ENCODE measurements at regions not wholly inside any gene's neighbourhood (a gene's known extent, or its start where the extent isn't known, plus 50 kb on each side); places are given as distances from the start of the nearest gene placed in this dataset.
A peak's percentile ranks its signal among the peaks of the same experiment; 100 is the strongest.

- DNase-seq (ENCODE audit: low spot score) = no peak
These were observed 389.6 kb downstream of the LRIG3 start for GRCh38 chr12:58530742-58531062.

DNA sequence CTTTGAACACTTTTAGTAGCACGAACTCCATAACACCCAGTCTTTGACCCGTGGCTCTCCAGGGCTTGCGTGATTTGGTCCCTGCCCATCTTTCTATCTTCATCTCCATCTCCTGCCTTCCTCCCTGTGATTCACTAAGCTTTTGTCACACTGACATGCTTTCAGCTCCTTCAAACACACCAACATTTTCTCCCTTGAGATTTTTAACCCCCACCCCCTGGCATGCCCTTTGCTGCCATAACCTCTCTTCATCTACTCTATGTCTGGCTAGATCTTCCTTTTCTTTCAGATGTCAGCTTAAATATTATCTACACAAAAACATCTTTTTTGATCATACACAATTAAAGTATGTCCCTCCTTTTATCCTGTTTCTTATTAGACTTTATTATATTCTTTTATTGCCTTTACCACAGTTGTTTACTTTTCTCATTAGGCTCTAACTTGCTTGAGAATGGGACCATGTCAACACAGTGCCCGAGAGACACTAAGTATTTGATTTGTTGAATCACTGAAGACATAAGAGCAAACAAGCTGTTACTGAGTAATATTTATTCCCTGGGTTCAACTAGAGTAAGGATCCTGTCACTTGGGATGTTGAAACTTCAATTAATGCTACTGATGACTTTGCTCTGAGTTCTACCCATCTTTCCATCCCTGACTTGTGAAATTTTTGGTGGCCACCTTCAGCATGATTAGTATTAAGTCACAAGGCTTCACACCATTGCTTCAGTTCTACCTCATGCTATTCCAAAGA, 387.3 kb downstream of the LRIG3 start:
- no peak for DNase-seq (ENCODE audit: low spot score)

GRCh38 chr12:58533652-58534051, 386.7 kb downstream of the LRIG3 start:
- no peak for DNase-seq (ENCODE audit: low spot score)

DNA sequence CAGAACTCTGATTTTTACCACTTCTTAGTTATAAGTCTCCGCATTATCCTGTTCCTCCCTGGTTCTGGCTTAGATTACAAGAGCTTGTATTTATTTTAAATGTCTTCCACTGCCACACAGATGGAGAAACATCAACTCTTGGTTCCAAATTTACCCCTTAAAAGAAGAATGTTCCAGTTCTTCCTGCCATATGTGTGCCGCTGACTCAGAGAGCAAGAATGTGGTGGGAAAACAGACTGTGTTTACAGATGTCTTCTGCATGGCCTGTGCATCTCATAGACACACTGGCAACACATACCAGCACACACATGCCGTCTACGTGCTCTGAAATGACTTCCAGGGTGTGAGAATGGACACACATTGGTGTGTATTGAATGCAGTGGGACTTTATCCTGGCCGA, 383.0 kb downstream of the LRIG3 start:
- no peak for DNase-seq (ENCODE audit: low spot score)

DNA sequence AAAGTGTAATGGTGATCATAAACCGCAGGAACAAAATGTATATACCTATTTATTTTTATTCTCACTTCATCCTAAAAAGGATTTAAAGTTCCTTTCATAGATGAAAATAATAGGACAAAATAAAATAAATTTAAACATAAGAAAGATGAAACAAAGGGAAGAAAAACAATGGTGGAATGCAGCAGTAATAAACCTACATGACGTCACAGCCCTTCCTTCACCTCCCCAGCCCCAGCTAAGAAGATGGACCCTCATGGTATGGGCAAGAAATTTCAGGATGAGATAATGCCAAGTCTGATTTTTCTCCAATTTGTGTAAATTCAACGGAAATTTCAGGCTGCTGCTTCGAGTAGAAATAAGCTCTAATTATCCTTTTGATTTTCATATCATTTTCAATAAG, 381.0 kb downstream of the LRIG3 start:
- no peak for DNase-seq (ENCODE audit: low spot score)

DNA sequence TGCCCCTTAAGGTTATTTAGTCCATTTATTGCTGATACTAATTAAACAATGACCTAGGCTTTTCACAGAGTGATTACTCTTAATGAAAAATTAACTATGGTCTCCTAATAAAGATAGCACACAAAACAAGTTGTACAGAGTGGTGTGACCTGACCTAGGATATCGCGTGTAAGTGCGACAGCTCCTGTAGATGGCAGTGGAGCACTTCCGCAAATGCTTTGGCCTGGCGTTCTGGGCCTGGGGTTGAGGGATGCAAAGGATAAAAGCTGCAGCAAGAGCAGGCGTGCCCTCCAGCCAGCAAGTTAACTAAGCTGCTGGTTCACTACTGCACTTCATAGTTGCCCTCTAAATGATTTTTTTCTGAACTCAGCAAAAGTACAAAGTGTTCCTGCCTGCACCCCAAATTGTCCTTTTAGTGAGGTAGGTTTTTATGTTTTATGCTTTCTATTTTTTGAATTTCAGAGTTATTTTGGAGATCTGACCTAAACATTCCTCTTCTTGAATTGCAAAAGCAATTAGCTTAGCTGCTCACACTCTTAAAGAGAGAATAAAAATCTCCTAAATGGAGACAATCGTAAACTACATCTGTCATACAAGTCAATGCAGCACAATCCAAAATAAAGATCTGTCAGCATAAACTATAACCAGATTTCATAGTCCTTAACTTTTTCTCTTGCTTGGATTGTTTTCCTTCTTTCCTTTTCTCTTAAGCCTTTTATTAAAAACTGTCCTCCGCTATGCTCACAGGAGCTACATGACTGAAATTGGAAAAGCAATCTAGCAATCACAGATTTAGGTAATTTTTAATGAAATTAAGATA, 379.6 kb downstream of the LRIG3 start:
- DNase-seq (ENCODE audit: low spot score) = peak; percentile 47

DNA sequence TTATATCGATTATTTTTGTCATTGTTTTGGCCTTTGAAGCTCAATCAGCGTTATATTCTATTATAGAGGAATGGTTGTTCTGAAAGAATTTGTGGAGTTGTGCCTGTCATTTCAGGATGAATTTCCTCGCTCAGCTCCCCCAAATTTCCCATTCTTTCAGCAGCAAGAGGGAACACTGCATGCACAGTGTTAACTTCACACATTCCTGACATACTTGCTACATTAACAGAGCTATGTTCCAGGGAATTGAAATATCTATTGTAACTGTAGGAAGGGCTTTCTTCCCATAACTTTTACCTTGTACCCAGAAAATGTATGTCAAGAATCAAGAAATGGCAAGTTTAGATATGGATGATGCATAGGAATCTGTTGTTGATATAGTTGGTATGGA, 379.0 kb downstream of the LRIG3 start:
- no peak for DNase-seq (ENCODE audit: low spot score)

GRCh38 chr12:58544281-58544680, 376.0 kb downstream of the LRIG3 start:
- DNase-seq (ENCODE audit: low spot score) = no peak

- DNase-seq (ENCODE audit: low spot score) = no peak
These were observed 373.1 kb downstream of the LRIG3 start for GRCh38 chr12:58547217-58547616.

GRCh38 chr12:58548801-58549200, 371.5 kb downstream of the LRIG3 start:
- DNase-seq (ENCODE audit: low spot score) = no peak

DNA sequence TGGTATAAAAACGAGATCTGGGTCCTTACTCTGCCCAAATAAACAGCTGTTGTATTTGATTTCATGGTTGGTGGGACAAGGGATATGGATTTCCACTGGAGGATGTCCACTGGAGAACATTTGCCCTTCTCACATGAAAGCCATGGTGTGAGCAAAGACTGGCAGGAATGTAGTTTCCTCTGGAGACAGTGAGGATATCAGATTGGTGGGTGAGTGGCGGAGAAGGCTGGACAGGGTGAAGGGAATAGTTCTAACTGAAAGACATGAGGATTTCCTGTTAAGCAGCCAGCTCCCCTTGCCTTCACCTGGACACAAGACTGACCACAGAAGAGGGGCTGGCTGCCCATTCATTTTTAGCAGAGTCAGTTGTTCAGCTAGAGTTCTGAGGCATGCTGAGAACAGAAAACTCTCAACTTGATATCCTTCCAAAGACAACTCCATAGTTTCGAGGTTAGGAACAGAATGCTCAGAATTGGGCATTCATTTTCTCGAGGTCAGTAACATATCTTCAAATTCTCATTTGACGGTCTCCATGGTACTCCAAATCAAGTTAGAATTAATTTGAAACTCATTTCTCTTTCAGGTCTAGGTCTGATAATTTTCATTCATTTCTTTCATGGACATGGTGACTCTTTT, 365.7 kb downstream of the LRIG3 start:
- no peak for DNase-seq (ENCODE audit: low spot score)

GRCh38 chr12:58557171-58557570, 363.1 kb downstream of the LRIG3 start:
- DNase-seq (ENCODE audit: low spot score) = no peak

DNA sequence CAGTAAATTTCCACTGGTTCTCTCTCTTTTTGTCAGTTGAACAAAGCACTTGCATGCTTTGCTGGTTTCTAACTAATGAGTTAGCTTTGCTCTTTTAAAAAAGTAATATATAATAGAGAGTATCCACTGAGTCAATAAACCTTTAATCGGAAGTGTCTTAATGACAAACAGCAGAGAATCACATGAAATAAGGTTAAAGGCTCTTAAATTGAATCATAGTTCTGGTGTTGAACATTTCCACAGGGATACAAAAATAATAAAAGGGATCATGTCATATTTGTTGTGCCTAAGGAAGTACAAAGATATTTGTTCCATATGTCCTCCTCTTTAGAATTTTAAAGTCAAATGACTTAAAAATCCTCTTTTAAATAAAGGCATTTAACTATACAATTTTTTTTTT, 362.6 kb downstream of the LRIG3 start:
- no peak for DNase-seq (ENCODE audit: low spot score)

DNA sequence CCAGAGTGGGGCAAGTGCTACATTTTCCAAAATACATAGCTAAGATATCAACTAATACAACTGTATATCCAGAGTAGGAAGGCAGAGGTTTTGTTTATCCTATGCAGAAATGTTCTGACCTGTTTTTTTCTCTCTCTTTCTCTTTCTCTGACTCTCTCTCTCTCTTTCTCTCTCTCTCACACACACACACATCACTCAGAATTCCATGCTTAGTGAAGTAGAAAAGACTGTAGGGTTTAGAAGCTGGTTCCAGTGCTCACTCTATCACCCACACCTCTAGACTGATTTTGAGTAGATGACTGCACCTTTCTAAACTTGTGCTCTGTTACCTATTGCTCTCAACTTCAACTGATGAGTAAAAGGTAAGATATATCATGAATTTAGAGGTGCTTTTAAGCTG, 356.7 kb downstream of the LRIG3 start:
- DNase-seq (ENCODE audit: low spot score) = no peak

- DNase-seq (ENCODE audit: low spot score) = no peak
These were observed 355.6 kb downstream of the LRIG3 start for GRCh38 chr12:58564721-58565120.

- DNase-seq (ENCODE audit: low spot score) = no peak
These were observed 353.7 kb downstream of the LRIG3 start for GRCh38 chr12:58566599-58566998.

DNA sequence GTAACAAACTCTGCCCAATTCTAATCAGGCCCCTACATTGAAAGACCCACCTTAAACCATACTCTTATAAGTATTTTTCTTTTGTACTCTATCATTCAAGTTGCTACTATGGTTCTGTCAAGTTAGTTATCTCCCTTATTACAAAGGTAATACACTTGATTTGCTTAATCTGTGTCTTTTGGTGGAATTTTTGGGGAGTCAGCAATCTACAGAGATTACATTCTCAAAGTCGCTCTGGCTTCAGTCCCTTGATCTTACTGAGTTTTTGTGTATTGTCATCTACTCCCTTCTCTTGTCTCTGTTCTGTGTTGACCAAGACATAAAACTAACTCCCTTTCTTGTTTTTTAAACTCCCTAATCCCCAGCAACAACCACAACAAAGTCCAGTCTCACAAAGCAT, 353.1 kb downstream of the LRIG3 start:
- DNase-seq (ENCODE audit: low spot score) = no peak

GRCh38 chr12:58570411-58570810, 349.9 kb downstream of the LRIG3 start:
- DNase-seq (ENCODE audit: low spot score) = no peak

DNA sequence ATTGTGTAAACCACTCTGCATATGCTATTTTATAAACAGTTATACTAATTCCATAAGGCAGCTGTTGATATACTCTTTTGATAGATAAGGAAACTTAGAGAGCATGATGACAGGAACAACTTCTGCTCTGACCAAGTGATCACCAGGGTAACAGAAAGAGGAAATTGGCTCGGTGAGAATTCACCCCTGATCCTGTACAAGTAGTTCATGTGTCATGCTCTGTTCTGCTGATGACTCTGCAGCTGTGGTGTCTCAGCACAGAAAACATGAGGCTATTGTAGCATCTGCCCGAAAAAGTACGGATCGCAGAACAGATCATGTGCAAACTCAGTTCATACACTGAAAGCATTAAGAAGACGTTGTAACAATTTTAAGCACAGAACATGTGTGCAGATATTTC, 345.0 kb downstream of the LRIG3 start:
- DNase-seq (ENCODE audit: low spot score) = no peak

DNA sequence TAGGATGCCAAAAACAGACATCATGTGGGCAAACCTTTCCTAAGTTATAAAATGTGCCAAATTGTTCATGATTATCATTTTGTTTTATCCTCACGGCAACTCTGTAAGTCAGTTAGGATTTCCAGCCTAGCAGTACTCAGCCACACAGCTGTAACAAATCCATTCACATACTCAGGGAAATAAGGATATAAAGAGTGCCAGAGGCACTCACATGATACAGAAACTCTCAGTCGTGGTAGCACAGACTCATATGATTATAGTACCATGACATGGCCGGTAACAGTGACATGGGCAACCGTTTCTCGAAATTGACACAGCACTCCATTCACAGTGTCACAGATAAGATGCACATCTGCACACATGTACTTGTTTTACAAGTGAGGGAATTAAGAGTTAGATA, 344.2 kb downstream of the LRIG3 start:
- no peak for DNase-seq (ENCODE audit: low spot score)

GRCh38 chr12:58576916-58577315, 343.4 kb downstream of the LRIG3 start:
- DNase-seq (ENCODE audit: low spot score) = no peak

DNA sequence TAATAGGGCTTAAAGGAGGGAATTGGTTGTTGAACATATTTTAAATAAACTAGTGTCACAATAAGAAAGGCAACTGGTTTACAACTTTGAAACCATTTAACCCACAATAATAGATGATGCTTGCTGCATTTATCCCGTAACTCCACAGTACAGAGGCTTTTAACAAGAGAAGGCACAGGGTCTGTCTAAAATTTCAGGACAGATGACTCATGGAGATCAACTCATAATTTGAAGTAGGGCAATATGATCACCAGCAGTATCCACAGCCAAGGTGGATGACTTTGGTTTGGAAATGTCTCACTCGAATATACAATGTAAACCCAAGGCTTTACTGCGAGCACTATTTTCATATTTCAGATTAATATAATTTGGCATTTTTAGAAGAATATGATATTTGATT, 340.2 kb downstream of the LRIG3 start:
- DNase-seq (ENCODE audit: low spot score) = no peak

DNA sequence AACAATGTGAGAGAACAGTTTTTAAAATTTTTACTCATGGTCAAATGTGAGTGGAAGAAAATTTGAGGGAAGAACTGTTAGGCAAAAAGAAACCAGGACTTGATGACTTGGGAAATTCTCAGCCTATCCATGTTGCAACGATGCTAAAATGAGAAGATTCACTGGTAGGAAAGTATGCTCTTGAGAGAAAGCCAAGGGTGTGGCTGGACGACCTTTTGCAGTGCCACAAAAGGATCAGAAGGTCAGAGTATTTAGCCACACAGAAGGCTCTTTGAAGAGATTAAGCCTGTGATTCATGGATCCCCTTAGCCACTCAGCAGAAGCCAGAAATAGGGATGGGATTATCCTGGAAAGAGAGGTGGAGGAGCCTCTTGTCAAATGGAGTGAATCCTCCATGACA, 336.8 kb downstream of the LRIG3 start:
- no peak for DNase-seq (ENCODE audit: low spot score)
